ENCODE measurements at regions not wholly inside any gene's neighbourhood (a gene's known extent, or its start where the extent isn't known, plus 50 kb on each side); places are given as distances from the start of the nearest gene placed in this dataset.
"Not testable (repeated sequence)": the region's sequence is repeated elsewhere in the genome, so short reads cannot be mapped to it uniquely, and the experiment has no call there.

- not testable (repeated sequence) for H2AFZ ChIP-seq (ENCODE audit: low read length); H3K4me3 ChIP-seq (replicated peaks in 1 of 4; ENCODE audit: control extremely low read depth in 1 of 4, insufficient read depth in 1 of 4, low read depth in 3 of 4, low read length in 4 of 4); H3K4me2 ChIP-seq (ENCODE audit: extremely low read depth, insufficient read depth, low read length); H3K27me3 ChIP-seq (ENCODE audit: control insufficient read depth, insufficient read depth, low read length); H3K9me3 ChIP-seq (ENCODE audit: control insufficient read depth, insufficient read depth, low read depth, low read length); H3K79me2 ChIP-seq (ENCODE audit: control insufficient read depth, insufficient read depth, low read length); H3K27ac ChIP-seq (ENCODE audit: insufficient read depth, low read length); H3K4me1 ChIP-seq (ENCODE audit: control insufficient read depth, extremely low read depth, insufficient read depth, low read length); H3K36me3 ChIP-seq (ENCODE audit: control insufficient read depth, insufficient read depth, low read length); H3K9ac ChIP-seq (ENCODE audit: insufficient read depth, low read length); DNase-seq (ENCODE audit: low read depth in 2 of 2); H4K20me1 ChIP-seq (ENCODE audit: control insufficient read depth, extremely low read depth, insufficient read depth, low read length)
Measured at GRCh38 chr13:111696121-111696520, 370.8 kb upstream of the SOX1 start.

- not testable (repeated sequence) for DNase-seq (ENCODE audit: low read depth in 2 of 2); H3K9ac ChIP-seq (ENCODE audit: insufficient read depth, low read length); H3K4me2 ChIP-seq (ENCODE audit: extremely low read depth, insufficient read depth, low read length); H3K4me3 ChIP-seq (replicated peaks in 1 of 4; ENCODE audit: control extremely low read depth in 1 of 4, insufficient read depth in 1 of 4, low read depth in 3 of 4, low read length in 4 of 4); H2AFZ ChIP-seq (ENCODE audit: low read length); H3K27me3 ChIP-seq (ENCODE audit: control insufficient read depth, insufficient read depth, low read length); H4K20me1 ChIP-seq (ENCODE audit: control insufficient read depth, extremely low read depth, insufficient read depth, low read length); H3K36me3 ChIP-seq (ENCODE audit: control insufficient read depth, insufficient read depth, low read length); H3K9me3 ChIP-seq (ENCODE audit: control insufficient read depth, insufficient read depth, low read depth, low read length); H3K79me2 ChIP-seq (ENCODE audit: control insufficient read depth, insufficient read depth, low read length); H3K27ac ChIP-seq (ENCODE audit: insufficient read depth, low read length); H3K4me1 ChIP-seq (ENCODE audit: control insufficient read depth, extremely low read depth, insufficient read depth, low read length)
Measured at GRCh38 chr13:111702059-111702458, 364.9 kb upstream of the SOX1 start.
